Loucy (cell line): ENCODE measurements at regions not wholly inside any gene's neighbourhood (a gene's known extent, or its start where the extent isn't known, plus 50 kb on each side); places are given as distances from the start of the nearest gene placed in this dataset.

Experiments
- H2AFZ ChIP-seq: fragments of 200-600 bp; sonication (generic); 2 replicates; pipeline ENCODE4 v1.6.0; 2016; ENCODE audit warnings: antibody characterized with exemption, mild to moderate bottlenecking, low read length, moderate library complexity
- H3F3A ChIP-seq: fragments of 200-600 bp; 2 replicates; pipeline ENCODE4 v1.6.0; 2016; ENCODE audit warnings: antibody characterized with exemption, low read depth, mild to moderate bottlenecking
- H3K27me3 ChIP-seq: fragments of 200-600 bp; sonication (generic); 2 replicates; pipeline ENCODE4 v1.6.1; 2014; ENCODE audit warnings: low read length, mild to moderate bottlenecking; ENCODE audit not compliant: insufficient read depth, poor library complexity, severe bottlenecking
- H3K36me3 ChIP-seq: fragments of 200-600 bp; sonication (generic); 2 replicates; pipeline ENCODE4 v1.6.1; 2016; ENCODE audit warnings: low read length; ENCODE audit not compliant: insufficient read depth
- H3K4me1 ChIP-seq: fragments of 200-600 bp; sonication (generic); 2 replicates; pipeline ENCODE4 v1.5.1; 2014; ENCODE audit warnings: low read length, mild to moderate bottlenecking; ENCODE audit not compliant: insufficient read depth, poor library complexity, severe bottlenecking
- H3K4me2 ChIP-seq: fragments of 200-600 bp; sonication (generic); 2 replicates; pipeline ENCODE4 v1.6.0; 2014; ENCODE audit warnings: antibody characterized with exemption, low read length, low read depth, mild to moderate bottlenecking; ENCODE audit not compliant: poor library complexity, severe bottlenecking
- H3K4me3 ChIP-seq: fragments of 200-600 bp; sonication (generic); 2 replicates; pipeline ENCODE4 v1.5.1; 2014; ENCODE audit warnings: low read length, mild to moderate bottlenecking, mixed read lengths; ENCODE audit not compliant: poor library complexity, severe bottlenecking
- H3K79me2 ChIP-seq: fragments of 200-600 bp; sonication (generic); 2 replicates; pipeline ENCODE4 v1.6.1; 2014; ENCODE audit warnings: low read length; ENCODE audit not compliant: insufficient read depth
- H3K9ac ChIP-seq: fragments of 200-600 bp; sonication (generic); 2 replicates; pipeline ENCODE4 v1.6.0; 2014; ENCODE audit warnings: mild to moderate bottlenecking, low read depth, low read length, moderate library complexity; ENCODE audit not compliant: poor library complexity, severe bottlenecking
- H3K9me2 ChIP-seq: fragments of 200-600 bp; sonication (generic); replicated peaks from 2 replicates; pipeline ENCODE4 v1.6.1; 2016; ENCODE audit warnings: low read depth, low read length, mixed read lengths
- H3K9me3 ChIP-seq: fragments of 200-600 bp; sonication (generic); 2 replicates; pipeline ENCODE4 v1.6.1; 2014; ENCODE audit warnings: mild to moderate bottlenecking, antibody characterized with exemption, low read length, low read depth; ENCODE audit not compliant: insufficient read depth
- H4K20me1 ChIP-seq: fragments of 200-600 bp; sonication (generic); 2 replicates; pipeline ENCODE4 v1.6.0; 2014; ENCODE audit warnings: antibody characterized with exemption, low read length, mild to moderate bottlenecking; ENCODE audit not compliant: insufficient read depth, poor library complexity, severe bottlenecking
- EZH2phosphoT487 ChIP-seq: fragments of 200-600 bp; IDR thresholded peaks from 2 replicates; pipeline ENCODE4 v1.6.1; 2018; ENCODE audit warnings: antibody characterized with exemption, mild to moderate bottlenecking, moderate library complexity, borderline replicate concordance
- TF ChIP-seq, protein P1 (sequence below): fragments of 200-600 bp; sonication (generic); conservative IDR thresholded peaks from 2 replicates; pipeline ENCODE4 v1.5.1; 2014; ENCODE audit warnings: mild to moderate bottlenecking, antibody characterized with exemption, low read length

- Histone ChIP-seq H3K36me3 (no peaks in the 10 kb centered on the region), H3K4me2 (no peak overlapping the region), H3K4me3 (no peak overlapping the region), H3K9me2 (no peaks in the 10 kb centered on the region), H3K79me2 (no peaks in the 10 kb centered on the region), H4K20me1 (no peaks in the 10 kb centered on the region), H3K9me3 (no peaks in the 10 kb centered on the region), H3K4me1 (no peaks in the 10 kb centered on the region), H3K9ac (no peak overlapping the region), H3K27me3 (no peaks in the 10 kb centered on the region), H2AFZ (no peak overlapping the region), H3F3A (no peaks in the 10 kb centered on the region)
- no peak for TF ChIP-seq EZH2phosphoT487
- TF ChIP-seq, protein P1, sequence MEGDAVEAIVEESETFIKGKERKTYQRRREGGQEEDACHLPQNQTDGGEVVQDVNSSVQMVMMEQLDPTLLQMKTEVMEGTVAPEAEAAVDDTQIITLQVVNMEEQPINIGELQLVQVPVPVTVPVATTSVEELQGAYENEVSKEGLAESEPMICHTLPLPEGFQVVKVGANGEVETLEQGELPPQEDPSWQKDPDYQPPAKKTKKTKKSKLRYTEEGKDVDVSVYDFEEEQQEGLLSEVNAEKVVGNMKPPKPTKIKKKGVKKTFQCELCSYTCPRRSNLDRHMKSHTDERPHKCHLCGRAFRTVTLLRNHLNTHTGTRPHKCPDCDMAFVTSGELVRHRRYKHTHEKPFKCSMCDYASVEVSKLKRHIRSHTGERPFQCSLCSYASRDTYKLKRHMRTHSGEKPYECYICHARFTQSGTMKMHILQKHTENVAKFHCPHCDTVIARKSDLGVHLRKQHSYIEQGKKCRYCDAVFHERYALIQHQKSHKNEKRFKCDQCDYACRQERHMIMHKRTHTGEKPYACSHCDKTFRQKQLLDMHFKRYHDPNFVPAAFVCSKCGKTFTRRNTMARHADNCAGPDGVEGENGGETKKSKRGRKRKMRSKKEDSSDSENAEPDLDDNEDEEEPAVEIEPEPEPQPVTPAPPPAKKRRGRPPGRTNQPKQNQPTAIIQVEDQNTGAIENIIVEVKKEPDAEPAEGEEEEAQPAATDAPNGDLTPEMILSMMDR: no peak
These were observed 281.1 kb downstream of the GALR1 start for GRCh38 chr18:77530732-77531131.

GRCh38 chr18:77539860-77540259, 290.2 kb downstream of the GALR1 start:
- Histone ChIP-seq H4K20me1 (no peaks in the 10 kb centered on the region), H3K9me3 (no peaks in the 10 kb centered on the region), H3K4me1 (no peaks in the 10 kb centered on the region), H3K9me2 (no peaks in the 10 kb centered on the region), H2AFZ (no peak overlapping the region), H3K4me3 (no peak overlapping the region), H3K4me2 (no peak overlapping the region), H3K36me3 (no peaks in the 10 kb centered on the region), H3K9ac (no peak overlapping the region), H3F3A (no peaks in the 10 kb centered on the region), H3K27me3 (no peaks in the 10 kb centered on the region), H3K79me2 (no peaks in the 10 kb centered on the region)
- TF ChIP-seq, protein P1: no peak
- no peak for TF ChIP-seq EZH2phosphoT487

- H3K36me3 ChIP-seq: no peaks in the 10 kb centered on the region
- no peaks in the 10 kb centered on the region for H3K9me2 ChIP-seq
- no peaks in the 10 kb centered on the region for H4K20me1 ChIP-seq
- H3K9me3 ChIP-seq: no peaks in the 10 kb centered on the region
- H3K4me1 ChIP-seq: no peaks in the 10 kb centered on the region
- H2AFZ ChIP-seq: no peak overlapping the region
- H3K4me2 ChIP-seq: no peak overlapping the region
- H3K79me2 ChIP-seq: no peaks in the 10 kb centered on the region
- no peaks in the 10 kb centered on the region for H3F3A ChIP-seq
- H3K9ac ChIP-seq: no peak overlapping the region
- no peak overlapping the region for H3K4me3 ChIP-seq
- TF ChIP-seq, protein P1: no peak
- TF ChIP-seq EZH2phosphoT487: no peak
- no peaks in the 10 kb centered on the region for H3K27me3 ChIP-seq
These were observed 295.1 kb downstream of the GALR1 start for GRCh38 chr18:77544792-77545191.
